ENCODE measurements at regions not wholly inside any gene's neighbourhood (a gene's known extent, or its start where the extent isn't known, plus 50 kb on each side); places are given as distances from the start of the nearest gene placed in this dataset.

DNA sequence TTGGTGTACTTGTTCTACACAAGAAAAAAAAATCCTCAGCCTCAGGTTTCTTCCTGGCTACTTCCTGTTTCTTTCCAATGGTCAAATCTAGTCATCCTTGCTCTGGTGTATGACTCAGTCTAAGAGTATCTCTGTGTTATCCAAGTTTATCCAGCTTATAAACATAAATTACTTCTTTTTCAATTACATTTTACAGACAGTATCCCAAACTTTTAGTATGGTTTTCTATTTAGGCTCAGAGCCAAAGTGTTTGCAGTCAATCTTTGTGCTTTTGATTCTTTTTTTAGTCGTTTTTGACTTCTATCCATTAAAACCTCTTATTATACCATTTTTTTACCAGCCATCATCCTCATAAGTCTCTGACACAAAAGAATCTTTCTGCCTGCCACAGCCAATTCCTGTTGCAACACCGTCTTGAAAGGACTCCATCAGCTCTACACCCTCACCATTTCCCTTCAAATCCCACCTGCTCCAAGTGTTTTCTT, 294.6 kb downstream of the PTEN start:
- TF ChIP-seq, protein P1, sequence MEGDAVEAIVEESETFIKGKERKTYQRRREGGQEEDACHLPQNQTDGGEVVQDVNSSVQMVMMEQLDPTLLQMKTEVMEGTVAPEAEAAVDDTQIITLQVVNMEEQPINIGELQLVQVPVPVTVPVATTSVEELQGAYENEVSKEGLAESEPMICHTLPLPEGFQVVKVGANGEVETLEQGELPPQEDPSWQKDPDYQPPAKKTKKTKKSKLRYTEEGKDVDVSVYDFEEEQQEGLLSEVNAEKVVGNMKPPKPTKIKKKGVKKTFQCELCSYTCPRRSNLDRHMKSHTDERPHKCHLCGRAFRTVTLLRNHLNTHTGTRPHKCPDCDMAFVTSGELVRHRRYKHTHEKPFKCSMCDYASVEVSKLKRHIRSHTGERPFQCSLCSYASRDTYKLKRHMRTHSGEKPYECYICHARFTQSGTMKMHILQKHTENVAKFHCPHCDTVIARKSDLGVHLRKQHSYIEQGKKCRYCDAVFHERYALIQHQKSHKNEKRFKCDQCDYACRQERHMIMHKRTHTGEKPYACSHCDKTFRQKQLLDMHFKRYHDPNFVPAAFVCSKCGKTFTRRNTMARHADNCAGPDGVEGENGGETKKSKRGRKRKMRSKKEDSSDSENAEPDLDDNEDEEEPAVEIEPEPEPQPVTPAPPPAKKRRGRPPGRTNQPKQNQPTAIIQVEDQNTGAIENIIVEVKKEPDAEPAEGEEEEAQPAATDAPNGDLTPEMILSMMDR (IDR thresholded peaks at IDR 0.05), result no peak
- H3K9me3 ChIP-seq (ENCODE audit: control insufficient read depth, insufficient read depth, low read length), result no peaks in the 10 kb centered on the region
- WGBS (ENCODE audit: insufficient coverage), result 68% methylated on average over 2 of the region's 2 CpGs
- DNase-seq (no peak), ATAC-seq (no peak)
- H3K36me3 ChIP-seq (ENCODE audit: control insufficient read depth, insufficient read depth, low read length), result no peaks in the 10 kb centered on the region
- Mint-ChIP-seq H3K4me1 (peaks cover 9 to 10% of the 10 kb centered on the region in 2 donors), H3K27ac (no peak overlapping the region), H3K4me3 (no peak overlapping the region), H3K36me3 (no peaks in the 10 kb centered on the region), H3K27me3 (ENCODE audit: low read depth in 2 of 2) (no peaks in the 10 kb centered on the region), H3K9me3 (no peaks in the 10 kb centered on the region)
- H3K27me3 ChIP-seq (ENCODE audit: control insufficient read depth, insufficient read depth, low read length), result no peaks in the 10 kb centered on the region
- intact Hi-C loops (cut with micrococcal nuclease), result no loop called here
- H3K27ac ChIP-seq (ENCODE audit: low read length), result no peak overlapping the region
- peaks cover 3% of the 10 kb centered on the region for H3K4me1 ChIP-seq (ENCODE audit: control insufficient read depth, insufficient read depth, low read length)
- no peak overlapping the region for H3K4me3 ChIP-seq (ENCODE audit: low read length)

DNA sequence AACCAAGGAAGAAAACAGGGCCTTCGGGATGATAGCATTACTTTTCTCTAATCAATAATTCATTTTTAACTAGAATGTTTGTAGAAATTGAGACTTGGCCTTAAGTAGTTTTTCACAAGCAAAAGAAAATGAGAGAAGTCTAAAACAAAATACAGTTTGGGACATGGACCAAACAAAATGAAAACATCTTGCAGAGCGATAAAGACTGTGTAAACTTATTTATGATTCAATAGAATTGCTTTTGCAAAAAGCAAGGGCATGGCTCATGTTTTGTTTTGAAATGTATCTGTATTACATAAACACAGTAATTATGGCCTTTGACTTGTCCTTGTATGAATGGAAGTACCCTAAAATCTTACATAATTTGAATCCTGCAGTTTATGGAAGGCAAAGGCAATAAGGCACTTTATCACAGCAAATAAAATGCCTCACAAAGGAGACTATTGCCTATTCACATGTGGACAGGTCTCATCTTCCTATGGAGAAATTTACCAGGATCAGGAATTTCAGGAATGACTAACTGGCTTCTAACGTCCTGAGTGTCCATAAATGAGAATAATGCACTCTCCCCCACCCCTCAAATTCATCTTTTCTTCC, 295.2 kb downstream of the PTEN start:
- no peak overlapping the region for H3K27ac Mint-ChIP-seq

DNA sequence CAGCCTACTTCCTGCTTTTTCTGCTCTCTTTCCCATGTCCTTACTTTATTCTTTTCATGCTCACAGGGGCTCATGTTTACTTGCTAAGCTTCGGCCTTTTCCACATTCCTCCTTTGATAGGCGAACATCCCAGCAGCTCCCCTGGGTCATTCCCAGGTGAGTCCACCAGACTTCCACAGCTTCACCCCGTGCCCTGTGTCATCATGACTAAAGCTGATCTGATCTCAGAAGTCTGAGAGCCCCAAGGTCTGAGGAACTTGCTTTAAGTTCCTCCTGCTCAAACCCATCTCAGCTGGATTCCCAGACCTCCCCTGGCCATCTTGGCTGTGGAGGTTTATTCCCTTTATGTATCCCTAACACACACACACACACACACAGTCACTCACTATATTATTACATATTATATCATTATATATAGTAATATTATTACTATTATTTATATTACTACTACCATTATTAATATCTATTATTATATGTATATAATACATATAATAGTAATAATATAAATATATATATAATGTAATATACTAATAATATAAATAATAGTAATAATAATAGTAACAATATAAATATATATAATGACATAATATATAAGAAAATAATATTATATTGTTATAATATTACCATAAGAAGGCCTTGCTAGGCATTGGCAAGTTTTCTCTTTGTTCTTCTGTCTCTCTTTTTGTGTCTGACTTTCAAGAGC, 295.9 kb downstream of the PTEN start:
- TF ChIP-seq, protein P1 (IDR thresholded peaks at IDR 0.05), result no peak
- peaks cover 14 to 15% of the 10 kb centered on the region in 2 donors for H3K4me1 Mint-ChIP-seq
- no peaks in the 10 kb centered on the region for H3K36me3 ChIP-seq (ENCODE audit: control insufficient read depth, insufficient read depth, low read length)
- H3K4me1 ChIP-seq (ENCODE audit: control insufficient read depth, insufficient read depth, low read length), result peaks cover 4% of the 10 kb centered on the region
- H3K27me3 Mint-ChIP-seq (ENCODE audit: low read depth in 2 of 2), result no peaks in the 10 kb centered on the region
- H3K27me3 ChIP-seq (ENCODE audit: control insufficient read depth, insufficient read depth, low read length), result no peaks in the 10 kb centered on the region
- H3K9me3 ChIP-seq (ENCODE audit: control insufficient read depth, insufficient read depth, low read length), result no peaks in the 10 kb centered on the region
- no peak overlapping the region for H3K27ac Mint-ChIP-seq
- no peak overlapping the region for H3K4me3 Mint-ChIP-seq
- intact Hi-C loops (cut with micrococcal nuclease), result no loop called here
- no peak overlapping the region for H3K27ac ChIP-seq (ENCODE audit: low read length)
- no peaks in the 10 kb centered on the region for H3K36me3 Mint-ChIP-seq
- no peak overlapping the region for H3K4me3 ChIP-seq (ENCODE audit: low read length)
- ATAC-seq (no peak), DNase-seq (no peak)
- no peaks in the 10 kb centered on the region for H3K9me3 Mint-ChIP-seq
- 75% methylated on average over 3 of the region's 3 CpGs for WGBS (ENCODE audit: insufficient coverage)

More for the DNA sequence above, 295.2 kb downstream of the PTEN start:
- no peaks in the 10 kb centered on the region for H3K36me3 ChIP-seq (ENCODE audit: control insufficient read depth, insufficient read depth, low read length)
- no peak overlapping the region for H3K4me3 Mint-ChIP-seq
- no peak overlapping the region for H3K4me3 ChIP-seq (ENCODE audit: low read length)
- H3K4me1 ChIP-seq (ENCODE audit: control insufficient read depth, insufficient read depth, low read length), result peaks cover 4% of the 10 kb centered on the region
- no peak overlapping the region for H3K27ac ChIP-seq (ENCODE audit: low read length)
- DNase-seq (no peak), ATAC-seq (no peak)
- 88% methylated on average over 2 of the region's 3 CpGs for WGBS (ENCODE audit: insufficient coverage)
- no peaks in the 10 kb centered on the region for H3K9me3 Mint-ChIP-seq
- TF ChIP-seq, protein P1 (IDR thresholded peaks at IDR 0.05), result no peak
- intact Hi-C loops (cut with micrococcal nuclease), result no loop called here
- H3K9me3 ChIP-seq (ENCODE audit: control insufficient read depth, insufficient read depth, low read length), result no peaks in the 10 kb centered on the region
- no peaks in the 10 kb centered on the region for H3K27me3 ChIP-seq (ENCODE audit: control insufficient read depth, insufficient read depth, low read length)
- H3K4me1 Mint-ChIP-seq, result peaks cover 14 to 15% of the 10 kb centered on the region in 2 donors
- H3K27me3 Mint-ChIP-seq (ENCODE audit: low read depth in 2 of 2), result no peaks in the 10 kb centered on the region
- no peaks in the 10 kb centered on the region for H3K36me3 Mint-ChIP-seq

All from natural killer cell (primary cell).